ENCODE measurements at regions not wholly inside any gene's neighbourhood (a gene's known extent, or its start where the extent isn't known, plus 50 kb on each side); places are given as distances from the start of the nearest gene placed in this dataset.
"Not testable (repeated sequence)": the region's sequence is repeated elsewhere in the genome, so short reads cannot be mapped to it uniquely, and the experiment has no call there.

GRCh38 chr14:97143456-97143855 lies 346.3 kb downstream of the VRK1 start:
- Histone ChIP-seq H3K27ac (ENCODE audit: low read depth in 2 of 2, low read length in 1 of 2) (no peak overlapping the region), H3K9me2 (no peaks in the 10 kb centered on the region), H3K9me3 (no peaks in the 10 kb centered on the region), H3K79me2 (ENCODE audit: insufficient read depth) (no peaks in the 10 kb centered on the region), H3K36me3 (replicated peaks in 1 of 2; ENCODE audit: control insufficient read depth in 1 of 2, insufficient read depth in 2 of 2, low read length in 1 of 2) (no peaks in the 10 kb centered on the region), H3K27me3 (ENCODE audit: insufficient read depth) (no peaks in the 10 kb centered on the region), H4K20me1 (ENCODE audit: insufficient read depth) (no peaks in the 10 kb centered on the region), H3F3A (replicated peaks; ENCODE audit: insufficient read depth) (no peaks in the 10 kb centered on the region), H3K4me3 (ENCODE audit: low read depth in 2 of 2, low read length in 1 of 2) (no peak overlapping the region), H2AFZ (ENCODE audit: low read depth) (no peak overlapping the region), H3K4me2 (no peak overlapping the region), H3K9ac (no peak overlapping the region), H3K4me1 (ENCODE audit: control insufficient read depth in 1 of 2, insufficient read depth in 2 of 2, low read depth in 1 of 2, low read length in 1 of 2) (no peaks in the 10 kb centered on the region)
- CTCF ChIA-PET = no interaction called here
- POLR2A ChIA-PET = no interaction called here
- DNase-seq = no peak
- TF ChIP-seq USF2 (IDR thresholded peaks at IDR 0.05; ENCODE audit: borderline replicate concordance, low read depth, low read length) (no peak), POLR2AphosphoS5 (IDR thresholded peaks at IDR 0.05; ENCODE audit: low read depth, low read length) (no peak), TAF1 (IDR thresholded peaks at IDR 0.05; ENCODE audit: borderline replicate concordance, low read depth, low read length) (no peak), FOXJ3 (CRISPR knock-in tag; IDR thresholded peaks at IDR 0.05) (no peak), IRF3 (IDR thresholded peaks at IDR 0.05; ENCODE audit: low read depth, low read length) (no peak), NRF1 (IDR thresholded peaks at IDR 0.05; ENCODE audit: low read depth, low read length) (no peak), RAD21 (IDR thresholded peaks at IDR 0.05; ENCODE audit: low read length) (no peak), EZH2phosphoT487 (IDR thresholded peaks at IDR 0.05; ENCODE audit: borderline replicate concordance, low read depth) (no peak), MAX (IDR thresholded peaks at IDR 0.05; ENCODE audit: low read depth) (no peak), MXI1 (IDR thresholded peaks at IDR 0.05; ENCODE audit: low read depth, low read length) (no peak)
- WGBS (ENCODE audit: low lambda C conversion rate) = 4% methylated on average over 4 of the region's 4 CpGs

GRCh38 chr14:97148021-97148420 lies 350.8 kb downstream of the VRK1 start:
- H2AFZ ChIP-seq (ENCODE audit: low read depth); POLR2A ChIA-PET; H3K4me2 ChIP-seq; H3K9me3 ChIP-seq; H4K20me1 ChIP-seq (ENCODE audit: insufficient read depth); H3K9me2 ChIP-seq; H3K4me3 ChIP-seq (ENCODE audit: low read depth in 2 of 2, low read length in 1 of 2); H3K27me3 ChIP-seq (ENCODE audit: insufficient read depth); H3K36me3 ChIP-seq (replicated peaks in 1 of 2; ENCODE audit: control insufficient read depth in 1 of 2, insufficient read depth in 2 of 2, low read length in 1 of 2); H3K27ac ChIP-seq (ENCODE audit: low read depth in 2 of 2, low read length in 1 of 2); CTCF ChIA-PET; H3F3A ChIP-seq (replicated peaks; ENCODE audit: insufficient read depth); DNase-seq; H3K4me1 ChIP-seq (ENCODE audit: control insufficient read depth in 1 of 2, insufficient read depth in 2 of 2, low read depth in 1 of 2, low read length in 1 of 2); H3K9ac ChIP-seq; H3K79me2 ChIP-seq (ENCODE audit: insufficient read depth): not testable (repeated sequence)

GRCh38 chr14:97149775-97150174 lies 352.6 kb downstream of the VRK1 start:
- Histone ChIP-seq H4K20me1 (ENCODE audit: insufficient read depth) (no peaks in the 10 kb centered on the region), H3K4me2 (no peak overlapping the region), H3K9ac (no peak overlapping the region), H3K9me3 (no peaks in the 10 kb centered on the region), H3F3A (replicated peaks; ENCODE audit: insufficient read depth) (no peaks in the 10 kb centered on the region), H3K36me3 (replicated peaks in 1 of 2; ENCODE audit: control insufficient read depth in 1 of 2, insufficient read depth in 2 of 2, low read length in 1 of 2) (no peaks in the 10 kb centered on the region), H3K9me2 (no peaks in the 10 kb centered on the region), H3K27ac (ENCODE audit: low read depth in 2 of 2, low read length in 1 of 2) (no peak overlapping the region), H3K79me2 (ENCODE audit: insufficient read depth) (no peaks in the 10 kb centered on the region), H3K4me1 (ENCODE audit: control insufficient read depth in 1 of 2, insufficient read depth in 2 of 2, low read depth in 1 of 2, low read length in 1 of 2) (no peaks in the 10 kb centered on the region), H3K4me3 (ENCODE audit: low read depth in 2 of 2, low read length in 1 of 2) (no peak overlapping the region), H3K27me3 (ENCODE audit: insufficient read depth) (no peaks in the 10 kb centered on the region), H2AFZ (ENCODE audit: low read depth) (no peak overlapping the region)
- WGBS (ENCODE audit: low lambda C conversion rate) = 2% methylated on average over 3 of the region's 3 CpGs
- ChIA-PET CTCF (no interaction called here), POLR2A (no interaction called here)
- no peak for DNase-seq
- TF ChIP-seq YY1 (IDR thresholded peaks at IDR 0.05; ENCODE audit: low read depth) (no peak), FOSL2 (IDR thresholded peaks at IDR 0.05; ENCODE audit: borderline replicate concordance, low read depth) (no peak), TCF12 (IDR thresholded peaks at IDR 0.05) (no peak), NRF1 (IDR thresholded peaks at IDR 0.05; ENCODE audit: low read depth, low read length) (no peak), REST (IDR thresholded peaks at IDR 0.05; ENCODE audit: low read depth, low read length) (no peak), MXI1 (IDR thresholded peaks at IDR 0.05; ENCODE audit: low read depth, low read length) (no peak), GABPA (IDR thresholded peaks at IDR 0.05; ENCODE audit: low read depth) (no peak)

Measured in SK-N-SH (cell line).